ENCODE measurements at regions not wholly inside any gene's neighbourhood (a gene's known extent, or its start where the extent isn't known, plus 50 kb on each side); places are given as distances from the start of the nearest gene placed in this dataset.

DNA sequence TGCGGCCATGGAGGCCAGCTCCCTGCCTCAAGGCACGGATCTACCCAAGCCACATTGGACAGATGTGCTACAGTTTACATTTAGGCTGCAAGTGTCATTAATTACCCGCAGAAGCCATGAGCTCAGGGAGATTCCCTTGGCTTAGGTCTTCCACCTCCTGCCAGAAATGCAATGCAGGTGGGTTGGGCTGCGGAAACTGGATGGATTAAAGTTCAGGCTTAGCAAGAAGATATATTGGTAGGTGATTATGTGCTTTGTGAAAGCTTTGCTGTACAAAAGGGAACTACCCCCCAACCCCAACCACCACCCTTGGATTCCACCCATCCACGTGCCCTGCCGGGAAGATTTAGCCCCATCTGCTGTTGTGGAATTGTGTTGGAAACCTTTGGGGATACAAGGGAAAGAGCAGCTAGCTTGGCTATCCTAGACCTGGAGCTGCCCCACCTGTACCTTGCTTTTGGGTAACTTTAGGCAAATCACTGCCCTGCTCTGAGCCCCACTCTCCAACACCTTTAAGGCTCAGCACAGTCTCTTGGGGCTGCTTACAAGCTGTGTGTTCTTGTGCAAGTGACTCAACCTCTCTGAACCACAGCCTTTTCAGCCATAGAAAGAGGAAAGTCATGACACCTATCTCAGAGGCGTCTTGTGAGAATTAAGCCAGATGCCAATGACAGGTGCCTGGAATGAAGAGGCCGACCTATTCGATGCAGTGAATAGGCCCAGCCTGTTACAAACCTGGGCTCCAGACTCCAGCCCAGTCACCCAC, 141.6 kb upstream of the GLI2 start:
- TF ChIP-seq POLR2A (IDR thresholded peaks at IDR 0.05) (no peak), POLR2AphosphoS5 (IDR thresholded peaks at IDR 0.05) (no peak)
- TF ChIP-seq, protein P1, sequence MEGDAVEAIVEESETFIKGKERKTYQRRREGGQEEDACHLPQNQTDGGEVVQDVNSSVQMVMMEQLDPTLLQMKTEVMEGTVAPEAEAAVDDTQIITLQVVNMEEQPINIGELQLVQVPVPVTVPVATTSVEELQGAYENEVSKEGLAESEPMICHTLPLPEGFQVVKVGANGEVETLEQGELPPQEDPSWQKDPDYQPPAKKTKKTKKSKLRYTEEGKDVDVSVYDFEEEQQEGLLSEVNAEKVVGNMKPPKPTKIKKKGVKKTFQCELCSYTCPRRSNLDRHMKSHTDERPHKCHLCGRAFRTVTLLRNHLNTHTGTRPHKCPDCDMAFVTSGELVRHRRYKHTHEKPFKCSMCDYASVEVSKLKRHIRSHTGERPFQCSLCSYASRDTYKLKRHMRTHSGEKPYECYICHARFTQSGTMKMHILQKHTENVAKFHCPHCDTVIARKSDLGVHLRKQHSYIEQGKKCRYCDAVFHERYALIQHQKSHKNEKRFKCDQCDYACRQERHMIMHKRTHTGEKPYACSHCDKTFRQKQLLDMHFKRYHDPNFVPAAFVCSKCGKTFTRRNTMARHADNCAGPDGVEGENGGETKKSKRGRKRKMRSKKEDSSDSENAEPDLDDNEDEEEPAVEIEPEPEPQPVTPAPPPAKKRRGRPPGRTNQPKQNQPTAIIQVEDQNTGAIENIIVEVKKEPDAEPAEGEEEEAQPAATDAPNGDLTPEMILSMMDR (IDR thresholded peaks at IDR 0.05): no peak

DNA sequence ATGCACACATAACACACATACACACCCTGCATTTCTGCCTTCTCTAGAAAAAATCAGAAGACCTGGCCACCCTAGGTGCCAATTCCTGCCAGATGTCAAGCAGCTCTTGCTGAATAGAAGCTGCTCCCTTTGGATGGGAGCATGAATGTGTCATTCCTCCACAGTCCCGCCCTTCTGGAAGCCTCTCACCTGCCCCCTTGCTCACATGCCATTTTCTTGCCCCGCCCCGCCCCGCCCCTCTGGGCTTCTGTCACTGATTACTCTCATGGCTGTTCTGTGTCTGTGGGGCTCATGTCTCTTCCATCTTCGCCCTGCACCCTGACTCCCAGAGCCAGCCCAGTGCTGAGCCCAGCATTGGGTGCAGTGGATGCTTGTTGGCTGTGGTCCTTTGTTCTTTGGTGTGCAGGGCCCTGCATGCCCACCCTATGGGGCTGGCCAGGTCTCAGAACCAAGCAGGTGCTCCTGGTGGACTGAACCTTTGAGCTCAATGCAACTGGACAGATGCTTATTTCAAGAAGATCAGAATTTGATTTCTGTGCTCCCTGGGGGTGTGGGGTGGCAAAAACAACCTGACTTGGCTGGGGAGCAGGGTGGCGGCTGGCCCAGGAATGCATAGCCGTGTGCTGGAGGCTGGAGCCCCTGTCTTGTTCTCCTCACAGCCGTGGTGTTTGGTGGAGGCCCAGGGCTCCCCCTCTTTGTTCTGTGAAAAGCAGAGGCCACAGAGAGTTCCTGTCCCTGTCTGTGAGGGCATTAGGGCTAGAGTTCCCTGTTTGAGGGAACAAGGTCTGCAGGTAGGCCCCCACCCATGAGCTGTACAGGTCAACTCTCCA, 140.6 kb upstream of the GLI2 start:
- Histone ChIP-seq H3K36me3 (no peaks in the 10 kb centered on the region), H3K4me1 (peaks cover 13 to 24% of the 10 kb centered on the region in 2 donors), H3K4me3 (no peak overlapping the region), H3K9me3 (no peaks in the 10 kb centered on the region), H3K27ac (peak overlapping the region in 1 of 2 donors; percentile 95), H3K27me3 (no peaks in the 10 kb centered on the region)
- TF ChIP-seq POLR2AphosphoS5 (IDR thresholded peaks at IDR 0.05) (no peak), POLR2A (IDR thresholded peaks at IDR 0.05) (no peak)
- TF ChIP-seq, protein P1 (IDR thresholded peaks at IDR 0.05): no peak
- intact Hi-C loops (cut with DNase I; ENCODE audit: low total_unique reads): no loop called here
- DNase-seq (ENCODE audit: low spot score in 2 of 2): no peak

More for the DNA sequence above, 141.6 kb upstream of the GLI2 start:
- H3K4me3 ChIP-seq: no peak overlapping the region
- DNase-seq (ENCODE audit: low spot score in 2 of 2): no peak
- no peak overlapping the region for H3K27ac ChIP-seq
- peaks cover 13 to 24% of the 10 kb centered on the region in 2 donors for H3K4me1 ChIP-seq
- no peaks in the 10 kb centered on the region for H3K36me3 ChIP-seq
- no peaks in the 10 kb centered on the region for H3K9me3 ChIP-seq
- H3K27me3 ChIP-seq: no peaks in the 10 kb centered on the region
- intact Hi-C loops (cut with DNase I; ENCODE audit: low total_unique reads): no loop called here

DNA sequence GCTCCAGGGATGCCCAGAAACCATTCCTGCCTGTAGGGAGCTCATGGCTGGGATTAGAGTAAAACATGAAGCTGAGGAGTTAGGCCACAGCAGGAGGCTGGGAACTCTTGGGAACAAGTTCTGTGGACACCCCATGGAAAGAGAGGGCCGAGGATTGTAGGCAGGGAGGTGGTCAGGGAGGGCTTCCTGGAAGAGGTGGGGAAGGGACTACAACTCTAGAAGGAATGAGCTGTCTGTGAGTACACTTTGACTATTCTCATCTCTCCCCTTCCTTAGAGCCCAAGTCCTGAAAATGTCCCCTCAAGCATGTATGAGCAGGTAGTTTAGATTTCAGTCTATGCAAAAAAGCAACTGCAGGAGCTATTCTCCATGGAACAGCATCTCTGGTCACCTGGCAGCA, 139.9 kb upstream of the GLI2 start:
- TF ChIP-seq POLR2A (IDR thresholded peaks at IDR 0.05) (no peak), POLR2AphosphoS5 (IDR thresholded peaks at IDR 0.05) (no peak)
- TF ChIP-seq, protein P1 (IDR thresholded peaks at IDR 0.05): no peak
- Histone ChIP-seq H3K27me3 (no peaks in the 10 kb centered on the region), H3K36me3 (no peaks in the 10 kb centered on the region), H3K4me1 (peaks cover 13 to 24% of the 10 kb centered on the region in 2 donors), H3K9me3 (no peaks in the 10 kb centered on the region), H3K27ac (peak overlapping the region; percentile 77 to 95), H3K4me3 (no peak overlapping the region)
- intact Hi-C loops (cut with DNase I; ENCODE audit: low total_unique reads): no loop called here
- no peak for DNase-seq (ENCODE audit: low spot score in 2 of 2)

DNA sequence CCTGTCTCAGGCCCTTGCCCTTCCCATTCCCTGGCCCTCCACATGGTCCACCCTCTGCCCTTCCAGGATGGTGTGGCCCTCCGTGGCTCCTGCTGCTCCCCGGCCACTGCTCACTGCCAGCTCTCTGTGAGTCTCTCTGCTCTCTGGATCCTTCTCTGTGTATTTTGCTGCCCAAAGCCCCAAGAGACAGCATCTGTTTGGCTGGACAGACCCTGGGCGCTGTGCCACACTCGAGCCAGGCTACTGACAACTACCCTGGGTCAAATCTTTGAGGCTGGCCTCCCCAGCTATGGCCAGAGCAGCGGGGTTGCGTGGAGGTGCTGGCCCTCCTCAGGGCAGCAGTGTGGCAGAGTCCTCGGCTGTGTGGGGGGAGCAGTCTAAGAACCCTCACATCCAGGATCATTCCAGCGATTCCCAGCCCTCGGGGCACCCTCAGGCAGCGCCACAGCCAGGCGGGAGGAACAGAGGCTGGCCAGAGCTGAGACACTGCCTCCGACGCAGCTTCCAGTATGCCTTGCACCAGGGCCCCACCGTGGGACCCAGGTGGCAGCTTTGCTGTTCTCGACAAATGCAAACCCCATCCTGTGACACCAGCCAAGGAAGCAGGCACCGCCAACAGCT, 139.4 kb upstream of the GLI2 start:
- Histone ChIP-seq H3K36me3 (no peaks in the 10 kb centered on the region), H3K27ac (peak overlapping the region; percentile 77 to 95), H3K4me1 (peaks cover 13 to 24% of the 10 kb centered on the region in 2 donors), H3K9me3 (no peaks in the 10 kb centered on the region), H3K27me3 (no peaks in the 10 kb centered on the region), H3K4me3 (peak overlapping the region in 1 of 3 donors; percentile 33)
- intact Hi-C loops (cut with DNase I; ENCODE audit: low total_unique reads): no loop called here
- DNase-seq (ENCODE audit: low spot score in 2 of 2): no peak
- TF ChIP-seq POLR2A (IDR thresholded peaks at IDR 0.05) (no peak), POLR2AphosphoS5 (IDR thresholded peaks at IDR 0.05) (no peak)
- TF ChIP-seq, protein P1 (IDR thresholded peaks at IDR 0.05): no peak
